NB4 (cell line): ENCODE measurements at regions not wholly inside any gene's neighbourhood (a gene's known extent, or its start where the extent isn't known, plus 50 kb on each side); places are given as distances from the start of the nearest gene placed in this dataset.

Experiments used
- CTCF ChIP-seq: IDR thresholded peaks from one replicate; pipeline ENCODE4 v1.5.1; 2012; ENCODE audit warnings: low read depth, low read length
- MYC ChIP-seq: IDR thresholded peaks from 2 replicates; pipeline ENCODE4 v1.6.1; 2011; ENCODE audit warnings: low read depth, low read length
- POLR2A ChIP-seq: IDR thresholded peaks from 2 replicates; pipeline ENCODE4 v1.6.1; 2011; ENCODE audit warnings: mild to moderate bottlenecking; ENCODE audit not compliant: insufficient read length; ENCODE audit errors: extremely low read depth
- TF ChIP-seq, protein P1 (sequence below): IDR thresholded peaks from 2 replicates; pipeline ENCODE4 v1.6.1; 2011; ENCODE audit warnings: low read depth, low read length

GRCh38 chr17:21551081-21551881 lies 141.0 kb upstream of the KCNJ18 start:
- TF ChIP-seq, protein P1, sequence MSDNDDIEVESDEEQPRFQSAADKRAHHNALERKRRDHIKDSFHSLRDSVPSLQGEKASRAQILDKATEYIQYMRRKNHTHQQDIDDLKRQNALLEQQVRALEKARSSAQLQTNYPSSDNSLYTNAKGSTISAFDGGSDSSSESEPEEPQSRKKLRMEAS: no peak
- TF ChIP-seq CTCF (no peak), POLR2A (peak; percentile 49), MYC (0 out of 2 replicates have a peak, but pooled peaks have one; percentile 6)
